HepG2 (cell line): ENCODE measurements at regions not wholly inside any gene's neighbourhood (a gene's known extent, or its start where the extent isn't known, plus 50 kb on each side); places are given as distances from the start of the nearest gene placed in this dataset.

Experiments
- ATAC-seq: fragments of 200-7000 bp; cut with Tn5 transposase; 3 replicates; pipeline ENCODE4 v1.9.1; 2020; ENCODE audit warnings: mild to moderate bottlenecking, moderate library complexity
- BruUV-seq: library from RNA; stranded (reverse); fragments of 400-500 nt; replicated peaks from 2 replicates; lab custom pipeline; 2021; lab: Mats Ljungman, UMichigan
- CTCF ChIA-PET: fragments of 300-600 bp; formaldehyde crosslinking; extraction: SDS; loops from one replicate; lab custom pipeline; 2021; ENCODE audit warnings: low total read pairs, inconsistent platforms, low intra/inter-chr PET ratio; lab: Yijun Ruan, JAX
- POLR2A ChIA-PET: fragments of 350-600 bp; sonication (Branson Sonifier 250); formaldehyde crosslinking; loops from one replicate; lab custom pipeline; 2020; ENCODE audit warnings: antibody characterized with exemption, inconsistent platforms; lab: Yijun Ruan, JAX
- DNase-seq: peaks from one replicate; pipeline ENCODE4 v3.0.0-alpha.2; 2015; ENCODE audit warnings: low spot score
- FAIRE-seq: peaks from 3 replicates; lab custom pipeline; 2011; peaks lifted over from hg19 to GRCh38; lab: Jason Lieb, UNC
- H2AFZ ChIP-seq: one replicate; pipeline ENCODE4 v1.6.1; 2011; ENCODE audit warnings: low read length, inconsistent platforms
- H3K27ac ChIP-seq: fragments of 300-600 bp; 3 replicates; pipeline ENCODE4 v1.8.0; 2011; ENCODE audit warnings: mixed run types, mild to moderate bottlenecking, mixed read lengths, low read length, inconsistent platforms; ENCODE audit not compliant: insufficient read depth; ENCODE audit errors: extremely low read length
- H3K27me3 ChIP-seq, 2 experiments: fragments of 200-600 bp in 1 of 2; 2 replicates in 1 of 2; 3 replicates in 1 of 2; pipeline versions ENCODE4 v1.6.0 to v1.8.0; 2011; ENCODE audit warnings: low read length in 2 of 2, mild to moderate bottlenecking in 2 of 2, moderate library complexity in 2 of 2, inconsistent platforms in 1 of 2; ENCODE audit not compliant: insufficient read depth in 2 of 2, control insufficient read depth in 1 of 2
- H3K36me3 ChIP-seq, 2 experiments: fragments of 200-600 bp in 1 of 2; replicated peaks in 1 of 2; 2 replicates in 1 of 2; 3 replicates in 1 of 2; pipeline versions ENCODE4 v1.5.1 to v1.8.0; 2011; ENCODE audit warnings: low read length in 2 of 2, inconsistent platforms in 1 of 2; ENCODE audit not compliant: insufficient read depth in 2 of 2, control insufficient read depth in 1 of 2
- H3K4me1 ChIP-seq: 2 replicates; pipeline ENCODE4 v1.5.1; 2012; ENCODE audit warnings: low read length, inconsistent platforms; ENCODE audit not compliant: insufficient read depth
- H3K4me2 ChIP-seq: 2 replicates; pipeline ENCODE4 v1.6.0; 2011; ENCODE audit warnings: low read depth, low read length, inconsistent platforms
- H3K4me3 ChIP-seq, 3 experiments: fragments of 200-600 bp in 1 of 3; sonication (generic), shearing (Covaris generic) in 1 of 3; replicated peaks in 1 of 3; 2 replicates each; pipeline ENCODE4 v1.5.1; 2011 to 2016; ENCODE audit warnings: low read length in 3 of 3, inconsistent platforms in 2 of 3, low read depth in 2 of 3, mild to moderate bottlenecking in 2 of 3, control low read depth in 1 of 3, mixed read lengths in 1 of 3; ENCODE audit not compliant: insufficient read depth in 1 of 3
- H3K79me2 ChIP-seq: one replicate; pipeline ENCODE4 v1.6.1; 2011; ENCODE audit warnings: low read length, inconsistent platforms; ENCODE audit not compliant: insufficient read depth
- H3K9ac ChIP-seq: 2 replicates; pipeline ENCODE4 v1.6.0; 2011; ENCODE audit warnings: mild to moderate bottlenecking, low read depth, low read length, inconsistent platforms; ENCODE audit not compliant: insufficient read depth
- H3K9me3 ChIP-seq: 2 replicates; pipeline ENCODE4 v1.5.1; 2012; ENCODE audit warnings: mild to moderate bottlenecking, low read length
- H4K20me1 ChIP-seq: 2 replicates; pipeline ENCODE4 v1.6.0; 2011; ENCODE audit warnings: inconsistent platforms, mild to moderate bottlenecking, low read length, moderate library complexity; ENCODE audit not compliant: insufficient read depth
- BRD4 ChIP-seq: sonication (generic); formaldehyde crosslinking; IDR thresholded peaks from 2 replicates; pipeline ENCODE4 v1.4.0; 2020; ENCODE audit warnings: missing genetic modification reagents
- E2F2 ChIP-seq: sonication (generic); formaldehyde crosslinking; IDR thresholded peaks from 2 replicates; pipeline ENCODE4 v1.4.0; 2020; ENCODE audit warnings: missing genetic modification reagents, borderline replicate concordance
- GPBP1L1 ChIP-seq: sonication (generic); formaldehyde crosslinking; IDR thresholded peaks from 2 replicates; pipeline ENCODE4 v1.5.0; 2020; ENCODE audit warnings: mild to moderate bottlenecking, missing genetic modification reagents
- RXRB ChIP-seq: IDR thresholded peaks from 2 replicates; pipeline ENCODE4 v1.6.1; 2016; ENCODE audit warnings: borderline replicate concordance, missing genetic modification reagents, missing compliant biosample characterization
- SMAD3 ChIP-seq: sonication (generic); formaldehyde crosslinking; IDR thresholded peaks from 2 replicates; pipeline ENCODE4 v1.4.0; 2020; ENCODE audit warnings: missing genetic modification reagents
- SMYD3 ChIP-seq: sonication (generic); formaldehyde crosslinking; IDR thresholded peaks from 2 replicates; pipeline ENCODE4 v1.8.1; 2023; ENCODE audit warnings: mild to moderate bottlenecking, missing genetic modification reagents
- ZBTB42 ChIP-seq: sonication (generic); formaldehyde crosslinking; IDR thresholded peaks from 2 replicates; pipeline ENCODE4 v1.5.0; 2020; ENCODE audit warnings: mild to moderate bottlenecking, missing genetic modification reagents
- ZNF326 ChIP-seq: sonication (generic); formaldehyde crosslinking; IDR thresholded peaks from 2 replicates; pipeline ENCODE4 v1.4.0; 2020; ENCODE audit warnings: missing genetic modification reagents, borderline replicate concordance
- ZNF549 ChIP-seq: sonication (generic); formaldehyde crosslinking; IDR thresholded peaks from 2 replicates; pipeline ENCODE4 v1.5.0; 2020; ENCODE audit warnings: missing genetic modification reagents
- ZNF749 ChIP-seq: sonication (generic); formaldehyde crosslinking; IDR thresholded peaks from 2 replicates; pipeline ENCODE4 v1.8.0; 2022; ENCODE audit warnings: mild to moderate bottlenecking, missing genetic modification reagents, moderate library complexity, borderline replicate concordance
- ZSCAN12 ChIP-seq: sonication (generic); formaldehyde crosslinking; IDR thresholded peaks from 2 replicates; pipeline ENCODE4 v1.9.0; 2021; ENCODE audit warnings: mild to moderate bottlenecking, missing genetic modification reagents
- ZSCAN5A ChIP-seq: sonication (generic); formaldehyde crosslinking; IDR thresholded peaks from 2 replicates; pipeline ENCODE4 v1.8.0; 2022; ENCODE audit warnings: mild to moderate bottlenecking, missing genetic modification reagents, borderline replicate concordance
- WGBS: methylation state at CpG from one replicate; pipeline ENCODE4 v1.1.6; 2017; ENCODE audit warnings: low lambda C conversion rate; 5-methylcytosine and 5-hydroxymethylcytosine counted together
- in situ Hi-C: cut with HindIII; loops from 2 replicates; pipeline ENCODE4 v1.10.0; 2017; ENCODE audit warnings: low pct_unique_long_range_greater_than_20kb; ENCODE audit not compliant: extremely low pct_ligation_motif_present
- intact Hi-C: fragments of 100-400 bp; cut with micrococcal nuclease; formaldehyde crosslinking; loops from one replicate; pipeline ENCODE4 v1.10.0; 2022; ENCODE audit not compliant: unreplicated experiment
- TF ChIP-seq, protein P1 (sequence below): sonication (generic); formaldehyde crosslinking; IDR thresholded peaks from 2 replicates; pipeline ENCODE4 v1.4.0; 2020; ENCODE audit warnings: missing genetic modification reagents

DNA sequence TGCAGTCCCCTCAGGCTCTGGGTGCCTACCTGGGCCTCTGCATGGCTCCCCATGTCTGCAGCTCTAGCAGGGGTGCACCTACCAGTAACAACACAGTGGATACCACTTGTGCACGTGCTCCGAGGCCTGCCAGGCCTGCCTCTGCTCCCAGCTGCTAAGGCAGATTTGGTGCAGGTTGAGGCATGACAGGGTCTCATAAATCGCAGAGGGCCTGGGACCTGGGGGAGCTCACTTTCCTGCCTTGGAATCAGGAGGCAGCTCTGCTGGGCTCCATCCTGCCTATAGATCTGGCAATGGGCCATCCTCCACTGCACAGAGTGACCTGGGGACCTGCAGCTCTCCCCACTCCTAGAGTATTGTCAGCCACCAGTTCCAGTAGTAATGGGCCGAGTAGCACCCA is 121.9 kb upstream of the CXCL14 start:
- H3K27ac ChIP-seq: no peak overlapping the region
- intact Hi-C loops: no loop called here
- no peak for TF ChIP-seq BRD4
- no peak for TF ChIP-seq ZNF326
- TF ChIP-seq ZNF549 (CRISPR knock-in tag): no peak
- TF ChIP-seq ZBTB42 (CRISPR knock-in tag): no peak
- no peak for TF ChIP-seq ZNF749 (CRISPR knock-in tag)
- TF ChIP-seq, all 625 proteins: peak for 0
- DNase-seq (no peak), ATAC-seq (no peak), FAIRE-seq (no peak)
- no TSS peak for BruUV-seq
- no peak overlapping the region for H3K4me3 ChIP-seq
- no peaks in the 10 kb centered on the region for H3K79me2 ChIP-seq
- H3K27me3 ChIP-seq: peaks cover 0 to 15% of the 10 kb centered on the region in 2 experiments; a peak in 2 of 5 replicates
- H3K36me3 ChIP-seq: no peaks in the 10 kb centered on the region
- H3K9ac ChIP-seq: no peak overlapping the region
- H4K20me1 ChIP-seq: no peaks in the 10 kb centered on the region
- H3K4me1 ChIP-seq: no peaks in the 10 kb centered on the region
- no peak overlapping the region for H3K4me2 ChIP-seq
- H2AFZ ChIP-seq: no peak overlapping the region
- no CpG with 5 or more reads among the region's 4 CpGs for WGBS
- in situ Hi-C loops: no loop called here
- H3K9me3 ChIP-seq: no peaks in the 10 kb centered on the region
- CTCF ChIA-PET: no interaction called here
- POLR2A ChIA-PET: no interaction called here

DNA sequence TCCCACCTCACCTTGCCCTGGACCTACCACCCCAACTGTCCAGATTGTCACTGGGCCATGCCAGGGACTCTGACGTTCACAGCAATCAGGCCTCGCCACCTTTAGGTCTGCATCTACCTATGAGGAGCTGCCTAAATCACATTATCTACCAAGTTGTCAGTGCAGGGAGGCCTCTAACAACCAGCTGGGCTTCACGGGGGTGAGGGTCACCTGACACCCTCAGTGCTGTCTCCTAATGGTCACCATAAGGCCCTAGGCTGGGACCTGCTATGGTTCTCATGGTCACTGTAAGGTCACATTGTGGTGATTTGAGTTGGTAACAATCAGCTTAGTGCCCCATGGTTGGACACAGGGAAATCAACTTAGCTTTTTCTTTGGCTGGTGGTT is 119.2 kb upstream of the CXCL14 start:
- 25% methylated on average over 2 of the region's 3 CpGs for WGBS
- no peaks in the 10 kb centered on the region for H3K79me2 ChIP-seq
- H3K27ac ChIP-seq: no peak overlapping the region
- H3K9me3 ChIP-seq: no peaks in the 10 kb centered on the region
- peaks cover 0 to 15% of the 10 kb centered on the region in 2 experiments; a peak in 2 of 5 replicates for H3K27me3 ChIP-seq
- ATAC-seq (no peak), DNase-seq (no peak), FAIRE-seq (no peak)
- H3K9ac ChIP-seq: no peak overlapping the region
- in situ Hi-C loops: no loop called here
- H3K4me2 ChIP-seq: no peak overlapping the region
- no peaks in the 10 kb centered on the region for H4K20me1 ChIP-seq
- H3K36me3 ChIP-seq: no peaks in the 10 kb centered on the region
- no peak overlapping the region for H2AFZ ChIP-seq
- intact Hi-C loops: no loop called here
- CTCF ChIA-PET: no interaction called here
- POLR2A ChIA-PET: no interaction called here
- no peaks in the 10 kb centered on the region for H3K4me1 ChIP-seq
- no peak overlapping the region for H3K4me3 ChIP-seq
- BruUV-seq: no TSS peak
- TF ChIP-seq SMAD3 (no peak), SMYD3 (CRISPR knock-in tag) (no peak), ZSCAN12 (CRISPR knock-in tag) (no peak), ZSCAN5A (CRISPR knock-in tag) (no peak), GPBP1L1 (no peak), E2F2 (CRISPR knock-in tag) (no peak), RXRB (CRISPR knock-in tag) (no peak)
- TF ChIP-seq, protein P1, sequence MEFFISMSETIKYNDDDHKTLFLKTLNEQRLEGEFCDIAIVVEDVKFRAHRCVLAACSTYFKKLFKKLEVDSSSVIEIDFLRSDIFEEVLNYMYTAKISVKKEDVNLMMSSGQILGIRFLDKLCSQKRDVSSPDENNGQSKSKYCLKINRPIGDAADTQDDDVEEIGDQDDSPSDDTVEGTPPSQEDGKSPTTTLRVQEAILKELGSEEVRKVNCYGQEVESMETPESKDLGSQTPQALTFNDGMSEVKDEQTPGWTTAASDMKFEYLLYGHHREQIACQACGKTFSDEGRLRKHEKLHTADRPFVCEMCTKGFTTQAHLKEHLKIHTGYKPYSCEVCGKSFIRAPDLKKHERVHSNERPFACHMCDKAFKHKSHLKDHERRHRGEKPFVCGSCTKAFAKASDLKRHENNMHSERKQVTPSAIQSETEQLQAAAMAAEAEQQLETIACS (CRISPR knock-in tag): no peak
